ENCODE measurements at regions not wholly inside any gene's neighbourhood (a gene's known extent, or its start where the extent isn't known, plus 50 kb on each side); places are given as distances from the start of the nearest gene placed in this dataset.

GRCh38 chr14:46717211-46717610, 65.6 kb upstream of the RPL10L start:
- 10% methylated on average over 3 of the region's 3 CpGs for WGBS (ENCODE audit: low lambda C conversion rate)
- Histone ChIP-seq H3K36me3 (replicated peaks in 1 of 2; ENCODE audit: control insufficient read depth in 1 of 2, insufficient read depth in 2 of 2, low read length in 2 of 2) (no peaks in the 10 kb centered on the region), H2AFZ (ENCODE audit: low read length) (no peak overlapping the region), H3K79me2 (ENCODE audit: insufficient read depth, low read length) (no peaks in the 10 kb centered on the region), H3K27ac (ENCODE audit: extremely low read length, insufficient read depth, low read length) (no peak overlapping the region), H3K4me3 (replicated peaks in 1 of 3; ENCODE audit: insufficient read depth in 1 of 3, low read depth in 2 of 3, low read length in 3 of 3) (no peak overlapping the region), H3K9me3 (ENCODE audit: low read length) (0 out of 2 replicates have a peak, but pooled peaks cover 7% of the 10 kb centered on the region), H3K4me2 (ENCODE audit: low read depth, low read length) (no peak overlapping the region), H3K27me3 (ENCODE audit: control insufficient read depth in 1 of 2, insufficient read depth in 2 of 2, low read length in 2 of 2) (no peaks in the 10 kb centered on the region), H3K4me1 (ENCODE audit: insufficient read depth, low read length) (no peaks in the 10 kb centered on the region), H3K9ac (ENCODE audit: insufficient read depth, low read depth, low read length) (no peak overlapping the region), H4K20me1 (ENCODE audit: insufficient read depth, low read length) (no peaks in the 10 kb centered on the region)
- no TSS peak for BruUV-seq (replicated peaks)
- no peak for ATAC-seq
- TF ChIP-seq SIN3A (IDR thresholded peaks at IDR 0.05; ENCODE audit: borderline replicate concordance, low read depth, low read length) (no peak), SPEN (CRISPR knock-in tag; IDR thresholded peaks at IDR 0.05; ENCODE audit: low read depth) (no peak), IRX3 (CRISPR knock-in tag; IDR thresholded peaks at IDR 0.05; ENCODE audit: borderline replicate concordance, low read depth) (no peak), ZNF317 (CRISPR knock-in tag; IDR thresholded peaks at IDR 0.05) (no peak), HMGA1 (CRISPR knock-in tag; conservative IDR thresholded peaks at IDR 0.05) (no peak), ZNF280D (CRISPR knock-in tag; IDR thresholded peaks at IDR 0.05) (no peak), ZSCAN9 (CRISPR knock-in tag; IDR thresholded peaks at IDR 0.05; ENCODE audit: borderline replicate concordance) (no peak), ZNF782 (CRISPR knock-in tag; IDR thresholded peaks at IDR 0.05; ENCODE audit: borderline replicate concordance) (no peak), ZNF230 (CRISPR knock-in tag; IDR thresholded peaks at IDR 0.05) (no peak)
- TF ChIP-seq, protein P1, sequence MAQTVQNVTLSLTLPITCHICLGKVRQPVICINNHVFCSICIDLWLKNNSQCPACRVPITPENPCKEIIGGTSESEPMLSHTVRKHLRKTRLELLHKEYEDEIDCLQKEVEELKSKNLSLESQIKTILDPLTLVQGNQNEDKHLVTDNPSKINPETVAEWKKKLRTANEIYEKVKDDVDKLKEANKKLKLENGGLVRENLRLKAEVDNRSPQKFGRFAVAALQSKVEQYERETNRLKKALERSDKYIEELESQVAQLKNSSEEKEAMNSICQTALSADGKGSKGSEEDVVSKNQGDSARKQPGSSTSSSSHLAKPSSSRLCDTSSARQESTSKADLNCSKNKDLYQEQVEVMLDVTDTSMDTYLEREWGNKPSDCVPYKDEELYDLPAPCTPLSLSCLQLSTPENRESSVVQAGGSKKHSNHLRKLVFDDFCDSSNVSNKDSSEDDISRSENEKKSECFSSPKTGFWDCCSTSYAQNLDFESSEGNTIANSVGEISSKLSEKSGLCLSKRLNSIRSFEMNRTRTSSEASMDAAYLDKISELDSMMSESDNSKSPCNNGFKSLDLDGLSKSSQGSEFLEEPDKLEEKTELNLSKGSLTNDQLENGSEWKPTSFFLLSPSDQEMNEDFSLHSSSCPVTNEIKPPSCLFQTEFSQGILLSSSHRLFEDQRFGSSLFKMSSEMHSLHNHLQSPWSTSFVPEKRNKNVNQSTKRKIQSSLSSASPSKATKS (CRISPR knock-in tag; IDR thresholded peaks at IDR 0.05), result no peak
- intact Hi-C loops (cut with micrococcal nuclease; ENCODE audit: unreplicated experiment), result no loop called here
- CTCF ChIA-PET (ENCODE audit: low intra/inter-chr PET ratio, low total read pairs), result no interaction called here
- no peak for FAIRE-seq
- DNase-seq (ENCODE audit: low spot score), result no peak
- in situ Hi-C loops (cut with HindIII; ENCODE audit: extremely low pct_ligation_motif_present, low pct_unique_long_range_greater_than_20kb), result no loop called here
- POLR2A ChIA-PET, result no interaction called here
